HG03196 (cell line): ENCODE measurements at regions not wholly inside any gene's neighbourhood (a gene's known extent, or its start where the extent isn't known, plus 50 kb on each side); places are given as distances from the start of the nearest gene placed in this dataset.
A peak's percentile ranks its signal among the peaks of the same experiment; 100 is the strongest.
"Not testable (repeated sequence)": the region's sequence is repeated elsewhere in the genome, so short reads cannot be mapped to it uniquely, and the experiment has no call there.

Experiments used
- ATAC-seq: cut with Tn5 transposase; IDR thresholded peaks from one replicate; pipeline ENCODE4 v1.9.1; 2021; ENCODE audit not compliant: unreplicated experiment

- ATAC-seq = peak; percentile 78
These were observed 286.7 kb upstream of the TGFBR2 start for GRCh38 chr3:30319713-30320112.

GRCh38 chr3:30320392-30320791, 286.0 kb upstream of the TGFBR2 start:
- ATAC-seq = no peak

- ATAC-seq = no peak
These were observed 285.3 kb upstream of the TGFBR2 start for GRCh38 chr3:30321065-30321464.

GRCh38 chr3:30323649-30324048, 282.8 kb upstream of the TGFBR2 start:
- not testable (repeated sequence) for ATAC-seq

- no peak for ATAC-seq
These were observed 281.8 kb upstream of the TGFBR2 start for GRCh38 chr3:30324587-30324986.

- not testable (repeated sequence) for ATAC-seq
These were observed 278.4 kb upstream of the TGFBR2 start for GRCh38 chr3:30327976-30328375.

GRCh38 chr3:30328935-30329334, 277.5 kb upstream of the TGFBR2 start:
- not testable (repeated sequence) for ATAC-seq

- no peak for ATAC-seq
These were observed 274.9 kb upstream of the TGFBR2 start for GRCh38 chr3:30331519-30331918.

- ATAC-seq = no peak
These were observed 274.0 kb upstream of the TGFBR2 start for GRCh38 chr3:30332196-30333021.

GRCh38 chr3:30333143-30333542, 273.3 kb upstream of the TGFBR2 start:
- ATAC-seq = no peak

- ATAC-seq = no peak
These were observed 272.5 kb upstream of the TGFBR2 start for GRCh38 chr3:30333903-30334302.

- ATAC-seq = no peak
These were observed 265.9 kb upstream of the TGFBR2 start for GRCh38 chr3:30340500-30340899.

- no peak for ATAC-seq
These were observed 265.3 kb upstream of the TGFBR2 start for GRCh38 chr3:30341079-30341478.

- ATAC-seq = no peak
These were observed 264.6 kb upstream of the TGFBR2 start for GRCh38 chr3:30341851-30342250.

- no peak for ATAC-seq
These were observed 263.9 kb upstream of the TGFBR2 start for GRCh38 chr3:30342318-30343060.

- ATAC-seq = no peak
These were observed 263.2 kb upstream of the TGFBR2 start for GRCh38 chr3:30343067-30343831.

- ATAC-seq = no peak
These were observed 262.5 kb upstream of the TGFBR2 start for GRCh38 chr3:30343861-30344260.

GRCh38 chr3:30344288-30344687, 262.1 kb upstream of the TGFBR2 start:
- no peak for ATAC-seq

- no peak for ATAC-seq
These were observed 259.5 kb upstream of the TGFBR2 start for GRCh38 chr3:30346933-30347320.

GRCh38 chr3:30347679-30348216, 258.7 kb upstream of the TGFBR2 start:
- ATAC-seq = peak; percentile 90

- ATAC-seq = no peak
These were observed 256.9 kb upstream of the TGFBR2 start for GRCh38 chr3:30349507-30349906.
